C4-2B (cell line): ENCODE measurements at regions not wholly inside any gene's neighbourhood (a gene's known extent, or its start where the extent isn't known, plus 50 kb on each side); places are given as distances from the start of the nearest gene placed in this dataset.

Experiments used
- CTCF ChIP-seq: fragments of 450-650 bp; conservative IDR thresholded peaks from 2 replicates; pipeline ENCODE4 v1.5.1; 2017; ENCODE audit warnings: mild to moderate bottlenecking
- ZFX ChIP-seq: fragments of 450-650 bp; IDR thresholded peaks from 2 replicates; pipeline ENCODE4 v1.6.1; 2017

GRCh38 chr2:238663586-238663985 lies 184.3 kb upstream of the TWIST2 start:
- TF ChIP-seq CTCF (no peak), ZFX (no peak)
